AG04449 (cell line): ENCODE measurements at regions not wholly inside any gene's neighbourhood (a gene's known extent, or its start where the extent isn't known, plus 50 kb on each side); places are given as distances from the start of the nearest gene placed in this dataset.

Source experiments
- CTCF ChIA-PET: fragments of 350-600 bp; formaldehyde crosslinking; extraction: SDS; loops from one replicate; lab custom pipeline; 2021; ENCODE audit warnings: antibody characterized with exemption; lab: Yijun Ruan, JAX
- POLR2A ChIA-PET: fragments of 400-600, 350-600 bp; formaldehyde crosslinking; extraction: SDS; loops from one replicate; lab custom pipeline; 2020; ENCODE audit warnings: antibody characterized with exemption, inconsistent platforms; lab: Yijun Ruan, JAX
- DNase-seq: peaks from one replicate; pipeline ENCODE4 v3.0.0-alpha.2; 2010; ENCODE audit warnings: low read depth, low spot score
- H3K4me3 ChIP-seq: 2 replicates; pipeline ENCODE4 v1.5.1; 2011; ENCODE audit warnings: low read depth, mild to moderate bottlenecking, control low read depth, low read length
- CTCF ChIP-seq: IDR thresholded peaks from one replicate; pipeline ENCODE4 v1.5.1; 2011; ENCODE audit warnings: mild to moderate bottlenecking, moderate library complexity, low read length, control low read depth, inconsistent platforms; ENCODE audit not compliant: insufficient read depth; ENCODE audit errors: missing control alignments

GRCh38 chr15:31452595-31453557, 126.2 kb downstream of the KLF13 start:
- DNase-seq = no peak
- no peak overlapping the region for H3K4me3 ChIP-seq
- ChIA-PET POLR2A (no interaction called here), CTCF (interaction anchor here (1.3 kb wide), 1 partner anchor 37 kb away, joined by 3 read pairs; no protein-coding TSS in a partner anchor)
- no peak for TF ChIP-seq CTCF

- no peak for DNase-seq
- no peak overlapping the region for H3K4me3 ChIP-seq
- TF ChIP-seq CTCF = no peak
- ChIA-PET CTCF (interaction anchor here (1.3 to 2.7 kb wide), 2 partner anchors 34 to 36 kb away, joined by 3 to 12 read pairs; no protein-coding TSS in a partner anchor), POLR2A (no interaction called here)
Measured at GRCh38 chr15:31453558-31454318, 127.1 kb downstream of the KLF13 start.

GRCh38 chr15:31455499-31455898, 128.9 kb downstream of the KLF13 start:
- DNase-seq = no peak
- ChIA-PET CTCF (interaction anchor here (0.5 to 2.7 kb wide), 4 partner anchors 17 to 135 kb away, joined by 3 to 12 read pairs (median 4); no protein-coding TSS in a partner anchor), POLR2A (no interaction called here)
- H3K4me3 ChIP-seq = no peak overlapping the region
- TF ChIP-seq CTCF = no peak

GRCh38 chr15:31456354-31457060, 129.9 kb downstream of the KLF13 start:
- CTCF ChIA-PET = interaction anchor here (2.7 to 3.7 kb wide), 2 partner anchors 22 to 31 kb away, joined by 12 to 13 read pairs; no protein-coding TSS in a partner anchor
- no peak for DNase-seq

GRCh38 chr15:31457161-31457560, 130.5 kb downstream of the KLF13 start:
- no peak overlapping the region for H3K4me3 ChIP-seq
- no peak for TF ChIP-seq CTCF
- no peak for DNase-seq
- ChIA-PET POLR2A (interaction anchor here (1.5 kb wide), 1 partner anchor 15 kb away, joined by 3 read pairs; no protein-coding TSS in a partner anchor), CTCF (interaction anchor here (1.1 to 3.7 kb wide), 6 partner anchors 15 to 242 kb away, joined by 3 to 13 read pairs (median 6); no protein-coding TSS in a partner anchor)

More at GRCh38 chr15:31456354-31457060, 129.9 kb downstream of the KLF13 start:
- H3K4me3 ChIP-seq = no peak overlapping the region
- POLR2A ChIA-PET = no interaction called here
- no peak for TF ChIP-seq CTCF
